Epithelial cell of prostate (primary cell): ENCODE measurements at regions not wholly inside any gene's neighbourhood (a gene's known extent, or its start where the extent isn't known, plus 50 kb on each side); places are given as distances from the start of the nearest gene placed in this dataset.
"Not testable (repeated sequence)": the region's sequence is repeated elsewhere in the genome, so short reads cannot be mapped to it uniquely, and the experiment has no call there.

ENCODE experiments used
- DNase-seq: peaks from one replicate; pipeline ENCODE4 v3.0.0-alpha.2; 2011; ENCODE audit warnings: low read depth, low spot score
- H3K27ac ChIP-seq: fragments of 450-650 bp; 2 replicates; pipeline ENCODE4 v1.5.1; 2017; ENCODE audit warnings: mild to moderate bottlenecking

GRCh38 chrX:28205905-28206304 lies 224.7 kb upstream of the DCAF8L1 start:
- peak overlapping the region; percentile 70 for H3K27ac ChIP-seq
- DNase-seq: peak; percentile 14

GRCh38 chrX:28205126-28205525 lies 223.9 kb upstream of the DCAF8L1 start:
- no peak for DNase-seq
- peak overlapping the region; percentile 70 for H3K27ac ChIP-seq

- peak overlapping the region; percentile 70 for H3K27ac ChIP-seq
- peak; percentile 41 for DNase-seq
Observed at GRCh38 chrX:28189011-28189410, 207.8 kb upstream of the DCAF8L1 start.

- peak overlapping the region; percentile 70 for H3K27ac ChIP-seq
- DNase-seq: no peak
Observed at GRCh38 chrX:28188526-28188925, 207.3 kb upstream of the DCAF8L1 start.

- H3K27ac ChIP-seq: no peak overlapping the region
- no peak for DNase-seq
Observed at GRCh38 chrX:28180096-28180495, 198.8 kb upstream of the DCAF8L1 start.

GRCh38 chrX:28178206-28178605 lies 197.0 kb upstream of the DCAF8L1 start:
- DNase-seq: no peak

GRCh38 chrX:28177202-28177601 lies 196.0 kb upstream of the DCAF8L1 start:
- no peak for DNase-seq
- no peak overlapping the region for H3K27ac ChIP-seq

More at GRCh38 chrX:28178206-28178605, 197.0 kb upstream of the DCAF8L1 start:
- no peak overlapping the region for H3K27ac ChIP-seq

GRCh38 chrX:28170713-28171112 lies 189.5 kb upstream of the DCAF8L1 start:
- no peak overlapping the region for H3K27ac ChIP-seq
- DNase-seq: no peak

GRCh38 chrX:28158019-28158777 lies 176.9 kb upstream of the DCAF8L1 start:
- H3K27ac ChIP-seq: no peak overlapping the region
- no peak for DNase-seq

GRCh38 chrX:28152263-28152662 lies 171.0 kb upstream of the DCAF8L1 start:
- not testable (repeated sequence) for H3K27ac ChIP-seq, DNase-seq

GRCh38 chrX:28135378-28136047 lies 154.3 kb upstream of the DCAF8L1 start:
- no peak for DNase-seq
- H3K27ac ChIP-seq: no peak overlapping the region

- no peak for DNase-seq
- H3K27ac ChIP-seq: no peak overlapping the region
Observed at GRCh38 chrX:28133763-28134162, 152.5 kb upstream of the DCAF8L1 start.

GRCh38 chrX:28127662-28128061 lies 146.4 kb upstream of the DCAF8L1 start:
- H3K27ac ChIP-seq: no peak overlapping the region
- no peak for DNase-seq

- H3K27ac ChIP-seq: no peak overlapping the region
- DNase-seq: no peak
Observed at GRCh38 chrX:28126886-28127285, 145.6 kb upstream of the DCAF8L1 start.

- H3K27ac ChIP-seq: no peak overlapping the region
- no peak for DNase-seq
Observed at GRCh38 chrX:28124416-28124815, 143.2 kb upstream of the DCAF8L1 start.

GRCh38 chrX:28120580-28121245 lies 139.5 kb upstream of the DCAF8L1 start:
- DNase-seq: not testable (repeated sequence)
- H3K27ac ChIP-seq: peak overlapping the region; percentile 41

- DNase-seq: peak; percentile 22
- peak overlapping the region; percentile 41 for H3K27ac ChIP-seq
Observed at GRCh38 chrX:28120072-28120471, 138.8 kb upstream of the DCAF8L1 start.

- DNase-seq: no peak
Observed at GRCh38 chrX:28108186-28108945, 127.1 kb upstream of the DCAF8L1 start.

GRCh38 chrX:28099166-28099565 lies 117.9 kb upstream of the DCAF8L1 start:
- DNase-seq: no peak
- no peak overlapping the region for H3K27ac ChIP-seq

More at GRCh38 chrX:28108186-28108945, 127.1 kb upstream of the DCAF8L1 start:
- no peak overlapping the region for H3K27ac ChIP-seq

GRCh38 chrX:28085653-28086052 lies 104.4 kb upstream of the DCAF8L1 start:
- no peak overlapping the region for H3K27ac ChIP-seq

More at GRCh38 chrX:28085653-28086052, 104.4 kb upstream of the DCAF8L1 start:
- no peak for DNase-seq
